ENCODE measurements at regions not wholly inside any gene's neighbourhood (a gene's known extent, or its start where the extent isn't known, plus 50 kb on each side); places are given as distances from the start of the nearest gene placed in this dataset.

DNA sequence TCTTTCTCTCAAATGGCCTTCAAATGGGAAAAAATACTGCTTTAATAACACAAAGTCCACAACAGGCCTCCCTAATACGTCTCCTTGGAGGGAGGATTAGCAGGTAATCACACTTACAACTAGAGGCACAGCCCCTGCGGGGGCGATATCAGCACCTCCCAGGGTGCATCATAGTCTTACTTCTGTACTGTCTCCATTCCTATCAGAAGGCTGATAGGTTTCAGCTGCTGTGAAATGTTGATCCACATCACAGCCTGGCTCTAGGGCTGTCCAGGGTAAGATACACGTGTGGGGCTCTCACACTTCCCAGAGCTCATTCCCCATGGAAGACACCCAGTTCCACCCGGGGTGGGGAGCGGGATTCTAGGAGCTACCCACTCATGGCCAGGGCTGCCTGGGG lies 139.1 kb upstream of the SFSWAP start:
- 76% methylated on average over 6 of the region's 6 CpGs; no CpG with 5 or more reads in 1 of the 2 experiments for WGBS, 2 experiments (ENCODE audit: extremely low coverage in 1 of 2, insufficient coverage in 1 of 2, insufficient read length in 1 of 2, insufficient replicate concordance in 2 of 2, low coverage in 1 of 2, low lambda C conversion rate in 2 of 2, missing lambda C conversion rate in 1 of 2)
- no peak overlapping the region for H2BK120ac ChIP-seq (replicated peaks; ENCODE audit: low read depth, low read length)
- no peak for DNase-seq (ENCODE audit: low read depth in 1 of 2, low spot score in 2 of 2)
- FAIRE-seq, result no peak
- no peaks in the 10 kb centered on the region for H3K79me2 ChIP-seq (ENCODE audit: control insufficient read depth in 1 of 2, insufficient read depth in 2 of 2, low read length in 2 of 2)
- H3K4me3 ChIP-seq (ENCODE audit: extremely low read depth in 1 of 4, insufficient read depth in 2 of 4, low read depth in 3 of 4, low read length in 4 of 4), result no peak overlapping the region
- H3K4me1 ChIP-seq (replicated peaks in 1 of 4; ENCODE audit: control insufficient read depth in 3 of 4, insufficient read depth in 4 of 4, low read length in 3 of 4), result peaks cover 0 to 3% (median 1%) of the 10 kb centered on the region in 4 experiments; a peak in 3 of 7 replicates
- H3K27me3 ChIP-seq (replicated peaks in 1 of 4; ENCODE audit: control insufficient read depth in 3 of 4, extremely low read depth in 1 of 4, insufficient read depth in 3 of 4, low read length in 3 of 4), result no peaks in the 10 kb centered on the region
- H3K9ac ChIP-seq (replicated peaks in 1 of 4; ENCODE audit: extremely low read depth in 1 of 4, low read depth in 3 of 4, low read length in 3 of 4), result no peak overlapping the region
- H2BK20ac ChIP-seq (ENCODE audit: low read length), result no peak overlapping the region
- H4K91ac ChIP-seq (replicated peaks; ENCODE audit: insufficient read length, low read length), result no peak overlapping the region
- H3K14ac ChIP-seq (ENCODE audit: insufficient read length), result no peak overlapping the region
- no peak overlapping the region for H2BK5ac ChIP-seq (ENCODE audit: low read depth, low read length)
- peaks cover 7% of the 10 kb centered on the region; the same call in 1 of the 2 replicates for H3K23me2 ChIP-seq (ENCODE audit: low read depth, low read length)
- H3K36me3 ChIP-seq (ENCODE audit: control insufficient read depth in 2 of 4, insufficient read depth in 4 of 4, low read length in 3 of 4), result no peaks in the 10 kb centered on the region; a peak in 1 of 8 replicates
- no peak overlapping the region for H3K23ac ChIP-seq (ENCODE audit: insufficient read length)
- H2BK12ac ChIP-seq (ENCODE audit: low read depth, low read length), result no peak overlapping the region
- H3K4ac ChIP-seq (replicated peaks; ENCODE audit: insufficient read length, low read depth, low read length), result peak overlapping the region; percentile 53
- ChIA-PET POLR2A (ENCODE audit: partially characterized antibody) (no interaction called here), CTCF (ENCODE audit: partially characterized antibody) (interaction anchor here (0.6 to 2.4 kb wide), 3 partner anchors 45 to 230 kb away, joined by 3 to 6 read pairs (median 3); no protein-coding TSS in a partner anchor)
- H2AFZ ChIP-seq (ENCODE audit: low read length), result no peak overlapping the region
- H3K18ac ChIP-seq (ENCODE audit: extremely low read depth, low read length), result no peak overlapping the region
- no peak overlapping the region for H2AK5ac ChIP-seq (ENCODE audit: low read depth, low read length)
- no peaks in the 10 kb centered on the region for H3K79me1 ChIP-seq (ENCODE audit: low read depth, low read length)
- peaks cover 0 to 6% of the 10 kb centered on the region in 2 experiments for H4K20me1 ChIP-seq (replicated peaks in 1 of 2; ENCODE audit: control insufficient read depth in 1 of 2, insufficient read depth in 2 of 2, low read length in 2 of 2)
- H4K5ac ChIP-seq (ENCODE audit: insufficient read length, low read depth, low read length), result no peak overlapping the region
- H3K27ac ChIP-seq (ENCODE audit: low read depth, low read length), result no peak overlapping the region
- H3K9me3 ChIP-seq (ENCODE audit: insufficient read depth in 2 of 2, low read depth in 1 of 2, low read length in 1 of 2), result peaks cover 4 to 6% of the 10 kb centered on the region in 2 experiments; a peak in 3 of 4 replicates
- H4K8ac ChIP-seq (ENCODE audit: extremely low read depth, insufficient read depth, low read length), result no peak overlapping the region
- H3K56ac ChIP-seq (replicated peaks; ENCODE audit: insufficient read length, low read depth, low read length), result no peak overlapping the region
- no peak overlapping the region for H2BK15ac ChIP-seq (ENCODE audit: low read length)
- no peak overlapping the region for H3K4me2 ChIP-seq (ENCODE audit: insufficient read depth in 1 of 2, low read depth in 2 of 2, low read length in 2 of 2)
- TF ChIP-seq TBP (IDR thresholded peaks at IDR 0.05; ENCODE audit: low read depth, low read length), result no peak
- no peak for TF ChIP-seq NANOG (IDR thresholded peaks at IDR 0.05; ENCODE audit: insufficient read depth, low read depth, low read length, poor library complexity, severe bottlenecking)
- no peak for TF ChIP-seq SIX5 (IDR thresholded peaks at IDR 0.05; ENCODE audit: low read depth, low read length)
- TF ChIP-seq POLR2A (IDR thresholded peaks at IDR 0.05; ENCODE audit: control extremely low read depth in 1 of 2, low read depth in 2 of 2, low read length in 2 of 2), result no peak
- TF ChIP-seq, protein P1, sequence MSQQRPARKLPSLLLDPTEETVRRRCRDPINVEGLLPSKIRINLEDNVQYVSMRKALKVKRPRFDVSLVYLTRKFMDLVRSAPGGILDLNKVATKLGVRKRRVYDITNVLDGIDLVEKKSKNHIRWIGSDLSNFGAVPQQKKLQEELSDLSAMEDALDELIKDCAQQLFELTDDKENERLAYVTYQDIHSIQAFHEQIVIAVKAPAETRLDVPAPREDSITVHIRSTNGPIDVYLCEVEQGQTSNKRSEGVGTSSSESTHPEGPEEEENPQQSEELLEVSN (IDR thresholded peaks at IDR 0.05), result no peak
- TF ChIP-seq, protein P2, sequence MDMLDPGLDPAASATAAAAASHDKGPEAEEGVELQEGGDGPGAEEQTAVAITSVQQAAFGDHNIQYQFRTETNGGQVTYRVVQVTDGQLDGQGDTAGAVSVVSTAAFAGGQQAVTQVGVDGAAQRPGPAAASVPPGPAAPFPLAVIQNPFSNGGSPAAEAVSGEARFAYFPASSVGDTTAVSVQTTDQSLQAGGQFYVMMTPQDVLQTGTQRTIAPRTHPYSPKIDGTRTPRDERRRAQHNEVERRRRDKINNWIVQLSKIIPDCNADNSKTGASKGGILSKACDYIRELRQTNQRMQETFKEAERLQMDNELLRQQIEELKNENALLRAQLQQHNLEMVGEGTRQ (IDR thresholded peaks at IDR 0.05; ENCODE audit: low read length), result no peak
- TF ChIP-seq TEAD4 (IDR thresholded peaks at IDR 0.05; ENCODE audit: low read depth, low read length), result no peak
- no peak for TF ChIP-seq MAFK (IDR thresholded peaks at IDR 0.05; ENCODE audit: low read depth, low read length)
- TF ChIP-seq NRF1 (IDR thresholded peaks at IDR 0.05; ENCODE audit: low read depth, low read length), result no peak
- no peak for TF ChIP-seq HDAC6 (IDR thresholded peaks at IDR 0.05; ENCODE audit: low read depth, low read length)
- TF ChIP-seq, protein P3, sequence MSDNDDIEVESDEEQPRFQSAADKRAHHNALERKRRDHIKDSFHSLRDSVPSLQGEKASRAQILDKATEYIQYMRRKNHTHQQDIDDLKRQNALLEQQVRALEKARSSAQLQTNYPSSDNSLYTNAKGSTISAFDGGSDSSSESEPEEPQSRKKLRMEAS (IDR thresholded peaks at IDR 0.05), result no peak
- no peak for TF ChIP-seq JUN (IDR thresholded peaks at IDR 0.05; ENCODE audit: low read depth, low read length)
- TF ChIP-seq PHF8 (conservative IDR thresholded peaks at IDR 0.05; ENCODE audit: low read depth, low read length), result no peak

Data from H1 (cell line).